Stimulated activated CD4-positive, alpha-beta T cell treated with anti-CD3 and anti-CD28 coated beads, Interleukin-4, amount 100 ng/mL, for 4 hours (primary cell): ENCODE measurements at regions not wholly inside any gene's neighbourhood (a gene's known extent, or its start where the extent isn't known, plus 50 kb on each side); places are given as distances from the start of the nearest gene placed in this dataset.
A peak's percentile ranks its signal among the peaks of the same experiment; 100 is the strongest.
"Not testable (repeated sequence)": the region's sequence is repeated elsewhere in the genome, so short reads cannot be mapped to it uniquely, and the experiment has no call there.

ENCODE experiments used
- DNase-seq, 2 experiments: peaks; one replicate each; pipeline ENCODE4 v3.0.0-alpha.2; 2020

DNA sequence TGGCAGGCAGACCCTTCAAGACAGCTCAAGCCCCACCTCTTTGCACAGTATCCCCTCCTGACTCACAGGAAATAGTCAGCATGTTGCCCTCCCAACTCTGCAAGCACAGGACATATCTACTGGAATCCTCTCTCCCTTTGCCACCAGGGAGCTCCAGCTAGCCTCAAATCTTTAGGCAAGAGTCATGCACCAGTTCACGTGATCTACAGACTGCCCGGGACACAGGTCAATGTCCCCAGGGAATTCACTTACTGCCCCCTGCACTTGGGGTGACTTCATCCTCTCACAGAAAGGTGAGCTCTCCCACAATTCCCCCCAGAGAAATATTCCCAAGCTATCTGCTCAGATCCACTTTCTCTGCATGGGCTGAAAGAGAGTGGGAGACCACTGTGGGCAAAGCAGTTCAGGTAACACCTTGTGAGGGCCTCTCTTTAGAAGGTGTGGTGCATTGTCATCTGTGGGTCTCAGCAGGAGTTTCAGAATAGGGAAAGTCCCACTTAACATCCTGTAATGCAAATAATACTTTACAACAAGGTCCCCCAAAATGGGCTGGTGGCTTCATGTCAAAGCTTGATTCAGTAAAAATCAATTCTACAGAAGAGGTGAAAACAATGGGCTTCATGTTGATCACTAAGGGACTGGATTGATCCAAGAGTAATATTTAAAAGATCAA lies 129.9 kb downstream of the NOC3L start:
- DNase-seq = no peak

DNA sequence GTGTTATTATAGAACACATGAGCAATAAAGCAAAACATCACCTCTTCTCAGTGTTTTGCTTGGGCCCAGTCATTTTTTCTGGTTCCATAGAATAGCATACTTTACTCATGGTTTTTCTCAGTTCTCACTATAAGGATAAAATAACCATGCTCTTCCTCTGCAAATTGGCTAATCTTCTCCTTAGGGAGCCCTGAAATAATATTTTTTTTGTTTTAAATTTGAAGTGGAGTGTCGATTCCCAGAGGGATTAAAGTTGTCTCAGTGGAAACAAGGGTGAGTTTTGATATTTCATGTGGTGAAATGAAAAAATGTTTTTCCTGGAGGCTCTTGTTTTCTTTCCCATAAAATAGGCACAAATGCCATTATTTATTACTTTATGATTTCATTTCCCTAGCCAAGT lies 127.3 kb downstream of the NOC3L start:
- no peak for DNase-seq

DNA sequence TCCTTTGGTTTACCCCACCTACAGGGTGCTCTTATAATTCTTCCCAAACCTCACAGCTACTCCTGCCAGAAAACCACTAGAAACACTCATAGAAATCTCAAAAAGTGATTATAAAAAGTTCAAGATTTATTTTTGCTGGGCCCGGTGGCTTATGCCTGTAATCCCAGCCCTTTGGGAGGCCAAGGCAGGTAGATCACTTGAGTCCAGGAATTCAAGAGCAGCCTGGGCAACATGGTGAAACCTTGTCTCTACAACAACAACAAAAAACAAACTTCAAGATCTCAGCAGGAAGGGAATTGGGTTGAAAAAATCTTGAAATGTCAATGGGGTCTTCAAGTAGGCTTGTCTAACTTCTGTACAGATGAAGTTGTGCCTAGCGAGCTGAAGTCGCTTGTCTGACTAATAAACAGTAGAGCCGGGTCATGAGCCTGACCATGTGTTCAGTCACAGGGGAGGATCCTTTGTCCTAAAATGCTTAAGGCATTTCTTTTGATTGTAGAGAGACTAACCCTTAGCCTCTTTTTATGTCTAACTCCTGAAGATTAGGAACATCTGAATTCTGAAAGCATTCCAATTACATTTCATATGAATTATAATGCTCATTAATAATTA lies 124.6 kb downstream of the NOC3L start:
- no peak for DNase-seq

- no peak for DNase-seq
Observed at GRCh38 chr10:94239696-94240095, 123.0 kb downstream of the NOC3L start.

DNA sequence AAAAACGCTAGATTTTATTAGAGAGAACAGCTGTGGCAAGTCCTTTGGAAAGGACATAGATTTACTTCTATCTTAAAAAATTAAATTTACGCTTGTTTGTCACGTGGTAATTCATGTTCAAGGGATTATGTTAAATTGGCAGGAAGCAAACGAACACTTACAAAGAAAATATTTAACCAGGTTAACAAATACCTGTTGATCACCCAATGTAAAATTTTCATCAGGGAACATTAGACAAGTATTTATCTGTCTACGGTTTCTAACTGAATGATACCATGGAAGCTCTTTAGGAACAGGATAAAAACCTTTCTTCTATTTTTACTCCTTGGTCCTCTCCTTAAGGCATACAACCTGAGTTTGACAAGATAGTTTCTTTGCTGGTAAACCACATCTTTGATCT lies 122.2 kb downstream of the NOC3L start:
- DNase-seq = no peak

DNA sequence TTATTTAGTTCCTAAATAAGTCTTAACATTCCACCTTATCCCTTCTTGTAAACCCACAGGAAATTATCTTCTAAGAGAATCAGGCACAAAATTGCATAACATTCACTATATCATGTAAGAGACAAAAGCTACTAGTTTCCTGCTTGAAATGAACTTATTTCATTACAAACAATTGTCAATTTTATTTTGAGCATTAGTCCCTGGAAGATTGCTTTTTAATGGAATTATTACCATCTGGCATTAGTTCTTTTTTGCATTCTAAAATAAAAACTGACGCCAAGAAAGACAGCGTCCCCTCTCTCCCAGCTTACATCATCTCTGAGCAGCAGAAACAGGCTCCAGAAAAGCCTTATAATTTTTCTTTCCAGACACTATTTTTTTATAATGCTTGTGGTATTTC lies 121.8 kb downstream of the NOC3L start:
- DNase-seq = no peak

GRCh38 chr10:94251098-94251497 lies 111.6 kb downstream of the NOC3L start:
- no peak for DNase-seq

DNA sequence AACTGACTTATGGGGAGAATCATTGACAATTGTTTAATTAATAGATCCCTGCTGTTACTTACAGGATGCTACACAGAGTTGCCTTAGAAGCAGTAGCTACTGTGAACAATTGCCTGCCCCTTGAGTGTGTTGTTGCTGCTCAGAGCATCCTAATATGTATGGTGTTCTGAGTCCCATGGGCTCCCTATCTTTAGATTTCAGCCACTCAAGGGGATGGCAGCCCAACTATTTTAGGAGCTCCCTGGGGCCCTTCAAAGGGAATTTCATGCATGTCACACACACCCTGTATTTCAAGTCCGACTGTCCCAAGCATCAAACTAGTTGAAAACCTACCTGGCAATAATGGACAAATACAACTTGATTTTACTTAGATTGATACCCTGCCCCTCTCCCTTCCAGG lies 111.2 kb downstream of the NOC3L start:
- no peak for DNase-seq

GRCh38 chr10:94257407-94257806 lies 105.3 kb downstream of the NOC3L start:
- DNase-seq = not testable (repeated sequence)

DNA sequence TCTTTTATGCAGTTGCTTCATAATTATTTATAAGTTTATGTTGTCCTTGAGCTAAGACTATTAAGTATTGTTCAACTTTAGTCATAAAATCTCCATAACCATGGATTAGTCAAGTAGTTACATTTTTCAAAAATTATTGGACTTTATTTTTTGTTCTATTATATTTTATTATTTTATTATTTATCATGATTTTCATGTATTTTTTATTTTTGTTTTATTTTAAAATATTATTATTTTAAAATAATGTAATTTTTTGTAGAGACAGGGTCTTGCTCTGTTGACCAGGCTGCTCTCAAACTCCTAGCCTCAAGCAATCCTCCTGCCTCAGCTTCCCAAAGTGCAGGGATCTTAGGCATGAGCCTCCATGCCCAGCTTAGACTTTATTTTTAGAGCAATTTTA lies 102.3 kb downstream of the NOC3L start:
- DNase-seq = no peak

- DNase-seq = no peak
Observed at GRCh38 chr10:94264085-94264484, 98.7 kb downstream of the NOC3L start.

GRCh38 chr10:94266091-94266490 lies 96.6 kb downstream of the NOC3L start:
- no peak for DNase-seq

- DNase-seq = no peak
Observed at GRCh38 chr10:94268652-94269051, 94.1 kb downstream of the NOC3L start.

DNA sequence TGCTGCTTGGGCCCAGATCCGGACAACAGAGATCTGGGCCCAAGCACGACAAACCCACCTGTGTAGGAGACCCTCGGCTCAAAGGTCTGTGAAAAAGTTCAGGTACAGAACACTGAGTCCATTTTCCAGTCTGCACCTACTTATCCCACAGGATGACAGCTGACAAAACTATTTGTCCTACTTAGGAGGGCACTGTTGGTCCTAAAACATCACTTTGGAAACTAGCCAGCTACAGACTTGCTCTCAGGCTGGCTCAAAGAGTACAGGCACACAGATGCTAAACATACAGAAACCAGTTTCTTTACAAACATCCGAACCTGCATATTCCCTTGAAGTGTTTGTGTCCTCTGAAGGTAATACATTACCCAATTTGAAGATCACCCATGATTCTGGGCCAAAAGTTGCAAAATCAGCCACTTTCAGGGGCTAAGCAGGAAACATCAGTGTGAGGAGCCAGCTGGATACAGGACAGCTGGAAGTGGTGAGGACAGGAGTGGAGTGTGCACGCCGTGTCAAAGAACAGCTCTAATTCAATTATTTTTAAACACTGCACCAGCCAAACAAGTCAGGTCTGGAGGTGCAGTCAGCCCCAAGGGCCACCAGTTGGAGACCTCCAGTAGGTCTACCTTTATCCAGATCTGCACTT lies 88.5 kb downstream of the NOC3L start:
- DNase-seq = no peak

- no peak for DNase-seq
Observed at GRCh38 chr10:94276140-94276539, 86.6 kb downstream of the NOC3L start.

GRCh38 chr10:94277450-94277849 lies 85.3 kb downstream of the NOC3L start:
- DNase-seq = no peak

- peak; percentile 21 to 60 for DNase-seq
Observed at GRCh38 chr10:94279835-94280709, 82.7 kb downstream of the NOC3L start.

DNA sequence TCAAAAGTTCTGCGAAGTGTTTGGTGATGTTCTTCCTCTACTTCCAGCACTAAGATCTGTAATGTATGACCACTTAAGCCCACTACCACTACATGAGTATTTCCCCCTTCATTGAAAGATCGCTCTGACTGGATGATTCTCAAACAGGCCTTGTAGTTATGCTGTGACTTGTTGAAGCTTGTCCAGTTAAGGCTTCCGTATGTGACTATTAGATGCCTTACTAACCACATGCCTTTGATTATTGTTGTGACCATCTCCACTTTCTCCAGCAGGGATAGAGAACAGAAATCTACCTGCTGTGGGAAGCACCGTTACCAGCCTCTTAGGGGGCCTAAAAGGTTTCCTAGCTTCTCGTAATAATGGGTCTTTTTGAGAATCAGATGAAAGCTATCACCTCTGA lies 81.1 kb downstream of the NOC3L start:
- no peak for DNase-seq

GRCh38 chr10:94282369-94282768 lies 80.4 kb downstream of the NOC3L start:
- DNase-seq = no peak
